Coronary artery (tissue), 2 donors: ENCODE measurements at regions not wholly inside any gene's neighbourhood (a gene's known extent, or its start where the extent isn't known, plus 50 kb on each side); places are given as distances from the start of the nearest gene placed in this dataset.
"Not testable (repeated sequence)": the region's sequence is repeated elsewhere in the genome, so short reads cannot be mapped to it uniquely, and the experiment has no call there.

Experiments
- DNase-seq: peaks from one replicate; pipeline ENCODE4 v3.0.0-alpha.2; 2017; ENCODE audit warnings: low spot score
- H3K27ac ChIP-seq, 2 donors: fragments of 200-600 bp; sonication (generic); one replicate each; pipeline ENCODE4 v1.5.1; 2016 to 2019
- H3K4me3 ChIP-seq: fragments of 200-600 bp; sonication (generic); 2 replicates; pipeline ENCODE4 v1.5.1; 2016; ENCODE audit warnings: mild to moderate bottlenecking, moderate library complexity
- TF ChIP-seq, protein P1 (sequence below): fragments of 200-600 bp; sonication (generic); IDR thresholded peaks from one replicate; pipeline ENCODE4 v1.5.1; 2019; ENCODE audit warnings: antibody characterized with exemption

DNA sequence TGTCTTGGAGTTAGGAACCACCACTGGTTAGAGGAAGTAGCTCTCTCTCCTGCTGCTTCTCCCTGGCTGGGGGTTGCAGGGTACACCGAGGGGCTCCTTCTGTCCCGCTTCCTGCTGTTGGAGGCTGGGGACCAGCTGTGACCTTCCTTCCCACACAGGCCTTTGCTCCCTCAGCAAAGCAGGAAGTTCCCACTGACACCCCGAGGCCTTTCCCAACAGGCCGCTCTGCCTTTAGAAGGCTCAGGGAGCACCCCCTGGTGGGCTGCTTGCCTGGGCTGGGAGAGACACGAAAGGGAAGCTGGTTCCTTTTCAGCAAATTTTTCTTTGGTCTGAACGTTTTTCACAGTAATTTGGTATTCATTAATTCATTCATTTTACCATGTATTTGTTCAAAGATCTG, 527.9 kb upstream of the B3GAT1 start:
- TF ChIP-seq, protein P1, sequence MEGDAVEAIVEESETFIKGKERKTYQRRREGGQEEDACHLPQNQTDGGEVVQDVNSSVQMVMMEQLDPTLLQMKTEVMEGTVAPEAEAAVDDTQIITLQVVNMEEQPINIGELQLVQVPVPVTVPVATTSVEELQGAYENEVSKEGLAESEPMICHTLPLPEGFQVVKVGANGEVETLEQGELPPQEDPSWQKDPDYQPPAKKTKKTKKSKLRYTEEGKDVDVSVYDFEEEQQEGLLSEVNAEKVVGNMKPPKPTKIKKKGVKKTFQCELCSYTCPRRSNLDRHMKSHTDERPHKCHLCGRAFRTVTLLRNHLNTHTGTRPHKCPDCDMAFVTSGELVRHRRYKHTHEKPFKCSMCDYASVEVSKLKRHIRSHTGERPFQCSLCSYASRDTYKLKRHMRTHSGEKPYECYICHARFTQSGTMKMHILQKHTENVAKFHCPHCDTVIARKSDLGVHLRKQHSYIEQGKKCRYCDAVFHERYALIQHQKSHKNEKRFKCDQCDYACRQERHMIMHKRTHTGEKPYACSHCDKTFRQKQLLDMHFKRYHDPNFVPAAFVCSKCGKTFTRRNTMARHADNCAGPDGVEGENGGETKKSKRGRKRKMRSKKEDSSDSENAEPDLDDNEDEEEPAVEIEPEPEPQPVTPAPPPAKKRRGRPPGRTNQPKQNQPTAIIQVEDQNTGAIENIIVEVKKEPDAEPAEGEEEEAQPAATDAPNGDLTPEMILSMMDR, result no peak
- H3K27ac ChIP-seq, result no peak overlapping the region
- no peak overlapping the region for H3K4me3 ChIP-seq
- DNase-seq, result no peak

GRCh38 chr11:134939031-134939430, 527.0 kb upstream of the B3GAT1 start:
- H3K27ac ChIP-seq, result no peak overlapping the region
- no peak overlapping the region for H3K4me3 ChIP-seq
- TF ChIP-seq, protein P1, result no peak
- no peak for DNase-seq

DNA sequence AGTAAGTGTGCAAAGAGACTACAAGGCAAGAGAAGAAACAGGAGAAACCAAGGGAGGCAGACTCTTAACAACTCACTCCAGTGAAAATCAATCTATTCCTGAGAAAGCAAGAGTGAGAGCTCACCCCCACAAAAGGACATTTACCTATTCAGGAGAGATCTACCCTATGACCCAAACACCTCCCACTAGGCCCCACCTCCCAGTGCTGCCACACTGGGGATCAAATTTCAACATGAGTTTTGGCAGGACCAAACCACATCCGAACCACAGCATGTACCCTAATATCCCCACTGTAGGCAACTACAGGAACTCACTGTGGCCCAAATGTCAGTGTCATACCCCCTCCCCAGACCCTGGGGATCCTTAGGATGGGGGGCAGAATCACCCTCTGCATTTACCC, 526.2 kb upstream of the B3GAT1 start:
- no peak overlapping the region for H3K4me3 ChIP-seq
- TF ChIP-seq, protein P1, result no peak
- DNase-seq, result no peak
- no peak overlapping the region for H3K27ac ChIP-seq

- not testable (repeated sequence) for DNase-seq, H3K4me3 ChIP-seq, H3K27ac ChIP-seq
Observed at GRCh38 chr11:134937193-134937592, 525.2 kb upstream of the B3GAT1 start.

GRCh38 chr11:134932761-134933160, 520.7 kb upstream of the B3GAT1 start:
- TF ChIP-seq, protein P1, result no peak
- DNase-seq, result no peak

GRCh38 chr11:134925432-134925831, 513.4 kb upstream of the B3GAT1 start:
- Histone ChIP-seq H3K27ac (no peak overlapping the region), H3K4me3 (no peak overlapping the region)
- TF ChIP-seq, protein P1, result no peak
- DNase-seq, result no peak

More at GRCh38 chr11:134932761-134933160, 520.7 kb upstream of the B3GAT1 start:
- Histone ChIP-seq H3K4me3 (no peak overlapping the region), H3K27ac (no peak overlapping the region)

DNA sequence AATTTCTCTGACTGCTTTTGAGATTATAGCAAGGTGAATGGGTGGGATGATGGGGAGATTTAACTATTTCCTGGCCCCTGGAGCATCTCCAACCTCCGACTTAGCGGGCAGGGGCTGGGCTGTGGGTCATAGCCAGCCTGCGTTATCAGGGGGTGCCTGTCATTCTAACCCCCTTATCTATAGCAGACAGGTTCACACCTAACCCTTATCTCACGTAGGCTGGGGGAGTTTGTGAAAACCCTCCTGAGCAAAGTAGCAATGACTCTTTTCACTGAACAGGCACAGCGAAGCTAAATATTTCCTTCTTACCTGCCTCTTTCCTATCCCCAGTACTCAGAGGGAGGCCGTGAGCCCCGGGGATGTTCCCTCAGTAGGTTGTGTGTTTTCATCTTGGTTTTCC, 511.4 kb upstream of the B3GAT1 start:
- no peak overlapping the region for H3K27ac ChIP-seq
- no peak for DNase-seq
- H3K4me3 ChIP-seq, result no peak overlapping the region
- TF ChIP-seq, protein P1, result no peak

DNA sequence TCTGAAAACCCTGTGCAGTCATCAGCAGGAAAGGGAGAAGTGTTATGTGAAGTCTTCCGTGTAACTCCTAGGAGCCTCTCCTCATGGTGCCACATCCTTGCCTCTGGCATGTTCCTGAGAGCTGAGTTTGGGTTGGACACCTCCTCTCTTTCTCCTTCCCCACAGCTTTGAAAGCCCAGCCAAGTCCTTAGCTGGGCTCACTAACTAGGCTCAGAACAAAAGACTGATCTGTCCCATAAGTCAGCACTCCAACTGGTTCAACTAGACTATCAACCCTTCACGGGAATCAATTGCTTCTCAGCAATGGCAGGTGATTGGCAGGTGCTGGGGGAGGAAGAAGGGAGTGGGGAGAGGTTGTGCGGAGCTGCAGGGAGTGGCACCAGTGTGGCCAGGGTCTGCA, 509.9 kb upstream of the B3GAT1 start:
- Histone ChIP-seq H3K27ac (no peak overlapping the region), H3K4me3 (no peak overlapping the region)
- no peak for DNase-seq
- TF ChIP-seq, protein P1, result no peak
